ENCODE measurements at regions not wholly inside any gene's neighbourhood (a gene's known extent, or its start where the extent isn't known, plus 50 kb on each side); places are given as distances from the start of the nearest gene placed in this dataset.

DNA sequence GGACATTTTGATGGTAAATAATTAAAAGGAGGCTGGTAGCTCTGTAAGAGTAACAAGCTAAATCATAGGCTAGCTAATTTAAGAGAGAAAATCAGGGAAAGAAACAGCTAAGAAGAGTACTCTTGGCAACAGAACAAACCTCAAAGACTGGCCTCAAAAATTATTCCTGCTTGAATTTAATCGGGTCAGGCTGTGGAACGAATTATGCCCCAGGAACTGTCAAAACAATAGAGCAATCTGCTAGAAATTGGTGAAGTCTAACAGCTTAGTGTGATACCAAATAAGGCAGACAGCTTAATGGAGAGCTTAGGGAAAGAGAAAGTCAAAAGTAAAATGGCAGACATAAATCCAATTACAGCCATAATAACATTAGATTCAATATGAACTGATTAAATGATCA is 215.7 kb downstream of the MREG start:
- POLR2A ChIA-PET, result interaction anchor here (0.6 kb wide), 1 partner anchor 139 kb away, joined by 3 read pairs; no protein-coding TSS in a partner anchor
- DNase-seq (ENCODE audit: low spot score) (no peak), ATAC-seq (no peak)
- TF ChIP-seq, protein P1, sequence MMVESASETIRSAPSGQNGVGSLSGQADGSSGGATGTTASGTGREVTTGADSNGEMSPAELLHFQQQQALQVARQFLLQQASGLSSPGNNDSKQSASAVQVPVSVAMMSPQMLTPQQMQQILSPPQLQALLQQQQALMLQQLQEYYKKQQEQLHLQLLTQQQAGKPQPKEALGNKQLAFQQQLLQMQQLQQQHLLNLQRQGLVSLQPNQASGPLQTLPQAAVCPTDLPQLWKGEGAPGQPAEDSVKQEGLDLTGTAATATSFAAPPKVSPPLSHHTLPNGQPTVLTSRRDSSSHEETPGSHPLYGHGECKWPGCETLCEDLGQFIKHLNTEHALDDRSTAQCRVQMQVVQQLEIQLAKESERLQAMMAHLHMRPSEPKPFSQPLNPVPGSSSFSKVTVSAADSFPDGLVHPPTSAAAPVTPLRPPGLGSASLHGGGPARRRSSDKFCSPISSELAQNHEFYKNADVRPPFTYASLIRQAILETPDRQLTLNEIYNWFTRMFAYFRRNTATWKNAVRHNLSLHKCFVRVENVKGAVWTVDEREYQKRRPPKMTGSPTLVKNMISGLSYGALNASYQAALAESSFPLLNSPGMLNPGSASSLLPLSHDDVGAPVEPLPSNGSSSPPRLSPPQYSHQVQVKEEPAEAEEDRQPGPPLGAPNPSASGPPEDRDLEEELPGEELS (CRISPR knock-in tag; IDR thresholded peaks at IDR 0.05), result no peak
- no peak for TF ChIP-seq TP53 (CRISPR knock-in tag; IDR thresholded peaks at IDR 0.05)
- TF ChIP-seq ATF3 (CRISPR knock-in tag; conservative IDR thresholded peaks at IDR 0.05), result no peak
- TF ChIP-seq, protein P2, sequence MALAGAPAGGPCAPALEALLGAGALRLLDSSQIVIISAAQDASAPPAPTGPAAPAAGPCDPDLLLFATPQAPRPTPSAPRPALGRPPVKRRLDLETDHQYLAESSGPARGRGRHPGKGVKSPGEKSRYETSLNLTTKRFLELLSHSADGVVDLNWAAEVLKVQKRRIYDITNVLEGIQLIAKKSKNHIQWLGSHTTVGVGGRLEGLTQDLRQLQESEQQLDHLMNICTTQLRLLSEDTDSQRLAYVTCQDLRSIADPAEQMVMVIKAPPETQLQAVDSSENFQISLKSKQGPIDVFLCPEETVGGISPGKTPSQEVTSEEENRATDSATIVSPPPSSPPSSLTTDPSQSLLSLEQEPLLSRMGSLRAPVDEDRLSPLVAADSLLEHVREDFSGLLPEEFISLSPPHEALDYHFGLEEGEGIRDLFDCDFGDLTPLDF (CRISPR knock-in tag; IDR thresholded peaks at IDR 0.05), result no peak
- TF ChIP-seq ELF4 (CRISPR knock-in tag; IDR thresholded peaks at IDR 0.05; ENCODE audit: low read depth), result no peak
- TF ChIP-seq NFE2L1 (CRISPR knock-in tag; IDR thresholded peaks at IDR 0.05), result no peak
- TF ChIP-seq JUN (CRISPR knock-in tag; IDR thresholded peaks at IDR 0.05), result no peak
- TF ChIP-seq, protein P3, sequence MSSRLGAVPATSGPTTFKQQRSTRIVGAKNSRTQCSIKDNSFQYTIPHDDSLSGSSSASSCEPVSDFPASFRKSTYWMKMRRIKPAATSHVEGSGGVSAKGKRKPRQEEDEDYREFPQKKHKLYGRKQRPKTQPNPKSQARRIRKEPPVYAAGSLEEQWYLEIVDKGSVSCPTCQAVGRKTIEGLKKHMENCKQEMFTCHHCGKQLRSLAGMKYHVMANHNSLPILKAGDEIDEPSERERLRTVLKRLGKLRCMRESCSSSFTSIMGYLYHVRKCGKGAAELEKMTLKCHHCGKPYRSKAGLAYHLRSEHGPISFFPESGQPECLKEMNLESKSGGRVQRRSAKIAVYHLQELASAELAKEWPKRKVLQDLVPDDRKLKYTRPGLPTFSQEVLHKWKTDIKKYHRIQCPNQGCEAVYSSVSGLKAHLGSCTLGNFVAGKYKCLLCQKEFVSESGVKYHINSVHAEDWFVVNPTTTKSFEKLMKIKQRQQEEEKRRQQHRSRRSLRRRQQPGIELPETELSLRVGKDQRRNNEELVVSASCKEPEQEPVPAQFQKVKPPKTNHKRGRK (CRISPR knock-in tag; IDR thresholded peaks at IDR 0.05; ENCODE audit: borderline replicate concordance), result no peak
- no peak for TF ChIP-seq FOXJ3 (CRISPR knock-in tag; IDR thresholded peaks at IDR 0.05; ENCODE audit: borderline replicate concordance)
- no peak for TF ChIP-seq ARID4B (CRISPR knock-in tag; IDR thresholded peaks at IDR 0.05; ENCODE audit: borderline replicate concordance)
- no peak for TF ChIP-seq HMGA2 (CRISPR knock-in tag; IDR thresholded peaks at IDR 0.05)
- TF ChIP-seq ESRRA (CRISPR knock-in tag; IDR thresholded peaks at IDR 0.05; ENCODE audit: borderline replicate concordance), result no peak
- TF ChIP-seq, protein P4, sequence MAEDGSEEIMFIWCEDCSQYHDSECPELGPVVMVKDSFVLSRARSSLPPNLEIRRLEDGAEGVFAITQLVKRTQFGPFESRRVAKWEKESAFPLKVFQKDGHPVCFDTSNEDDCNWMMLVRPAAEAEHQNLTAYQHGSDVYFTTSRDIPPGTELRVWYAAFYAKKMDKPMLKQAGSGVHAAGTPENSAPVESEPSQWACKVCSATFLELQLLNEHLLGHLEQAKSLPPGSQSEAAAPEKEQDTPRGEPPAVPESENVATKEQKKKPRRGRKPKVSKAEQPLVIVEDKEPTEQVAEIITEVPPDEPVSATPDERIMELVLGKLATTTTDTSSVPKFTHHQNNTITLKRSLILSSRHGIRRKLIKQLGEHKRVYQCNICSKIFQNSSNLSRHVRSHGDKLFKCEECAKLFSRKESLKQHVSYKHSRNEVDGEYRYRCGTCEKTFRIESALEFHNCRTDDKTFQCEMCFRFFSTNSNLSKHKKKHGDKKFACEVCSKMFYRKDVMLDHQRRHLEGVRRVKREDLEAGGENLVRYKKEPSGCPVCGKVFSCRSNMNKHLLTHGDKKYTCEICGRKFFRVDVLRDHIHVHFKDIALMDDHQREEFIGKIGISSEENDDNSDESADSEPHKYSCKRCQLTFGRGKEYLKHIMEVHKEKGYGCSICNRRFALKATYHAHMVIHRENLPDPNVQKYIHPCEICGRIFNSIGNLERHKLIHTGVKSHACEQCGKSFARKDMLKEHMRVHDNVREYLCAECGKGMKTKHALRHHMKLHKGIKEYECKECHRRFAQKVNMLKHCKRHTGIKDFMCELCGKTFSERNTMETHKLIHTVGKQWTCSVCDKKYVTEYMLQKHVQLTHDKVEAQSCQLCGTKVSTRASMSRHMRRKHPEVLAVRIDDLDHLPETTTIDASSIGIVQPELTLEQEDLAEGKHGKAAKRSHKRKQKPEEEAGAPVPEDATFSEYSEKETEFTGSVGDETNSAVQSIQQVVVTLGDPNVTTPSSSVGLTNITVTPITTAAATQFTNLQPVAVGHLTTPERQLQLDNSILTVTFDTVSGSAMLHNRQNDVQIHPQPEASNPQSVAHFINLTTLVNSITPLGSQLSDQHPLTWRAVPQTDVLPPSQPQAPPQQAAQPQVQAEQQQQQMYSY (CRISPR knock-in tag; IDR thresholded peaks at IDR 0.05), result no peak
- no peak for TF ChIP-seq FOXP1 (CRISPR knock-in tag; IDR thresholded peaks at IDR 0.05; ENCODE audit: borderline replicate concordance)
- no peak for TF ChIP-seq ZBTB21 (CRISPR knock-in tag; IDR thresholded peaks at IDR 0.05; ENCODE audit: borderline replicate concordance)
- TF ChIP-seq, protein P5, sequence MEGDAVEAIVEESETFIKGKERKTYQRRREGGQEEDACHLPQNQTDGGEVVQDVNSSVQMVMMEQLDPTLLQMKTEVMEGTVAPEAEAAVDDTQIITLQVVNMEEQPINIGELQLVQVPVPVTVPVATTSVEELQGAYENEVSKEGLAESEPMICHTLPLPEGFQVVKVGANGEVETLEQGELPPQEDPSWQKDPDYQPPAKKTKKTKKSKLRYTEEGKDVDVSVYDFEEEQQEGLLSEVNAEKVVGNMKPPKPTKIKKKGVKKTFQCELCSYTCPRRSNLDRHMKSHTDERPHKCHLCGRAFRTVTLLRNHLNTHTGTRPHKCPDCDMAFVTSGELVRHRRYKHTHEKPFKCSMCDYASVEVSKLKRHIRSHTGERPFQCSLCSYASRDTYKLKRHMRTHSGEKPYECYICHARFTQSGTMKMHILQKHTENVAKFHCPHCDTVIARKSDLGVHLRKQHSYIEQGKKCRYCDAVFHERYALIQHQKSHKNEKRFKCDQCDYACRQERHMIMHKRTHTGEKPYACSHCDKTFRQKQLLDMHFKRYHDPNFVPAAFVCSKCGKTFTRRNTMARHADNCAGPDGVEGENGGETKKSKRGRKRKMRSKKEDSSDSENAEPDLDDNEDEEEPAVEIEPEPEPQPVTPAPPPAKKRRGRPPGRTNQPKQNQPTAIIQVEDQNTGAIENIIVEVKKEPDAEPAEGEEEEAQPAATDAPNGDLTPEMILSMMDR (IDR thresholded peaks at IDR 0.05), result no peak
- TF ChIP-seq, protein P6, sequence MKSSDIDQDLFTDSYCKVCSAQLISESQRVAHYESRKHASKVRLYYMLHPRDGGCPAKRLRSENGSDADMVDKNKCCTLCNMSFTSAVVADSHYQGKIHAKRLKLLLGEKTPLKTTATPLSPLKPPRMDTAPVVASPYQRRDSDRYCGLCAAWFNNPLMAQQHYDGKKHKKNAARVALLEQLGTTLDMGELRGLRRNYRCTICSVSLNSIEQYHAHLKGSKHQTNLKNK (CRISPR knock-in tag; IDR thresholded peaks at IDR 0.05), result no peak
- TF ChIP-seq GTF2I (CRISPR knock-in tag; conservative IDR thresholded peaks at IDR 0.05), result no peak
- TF ChIP-seq, protein P7, sequence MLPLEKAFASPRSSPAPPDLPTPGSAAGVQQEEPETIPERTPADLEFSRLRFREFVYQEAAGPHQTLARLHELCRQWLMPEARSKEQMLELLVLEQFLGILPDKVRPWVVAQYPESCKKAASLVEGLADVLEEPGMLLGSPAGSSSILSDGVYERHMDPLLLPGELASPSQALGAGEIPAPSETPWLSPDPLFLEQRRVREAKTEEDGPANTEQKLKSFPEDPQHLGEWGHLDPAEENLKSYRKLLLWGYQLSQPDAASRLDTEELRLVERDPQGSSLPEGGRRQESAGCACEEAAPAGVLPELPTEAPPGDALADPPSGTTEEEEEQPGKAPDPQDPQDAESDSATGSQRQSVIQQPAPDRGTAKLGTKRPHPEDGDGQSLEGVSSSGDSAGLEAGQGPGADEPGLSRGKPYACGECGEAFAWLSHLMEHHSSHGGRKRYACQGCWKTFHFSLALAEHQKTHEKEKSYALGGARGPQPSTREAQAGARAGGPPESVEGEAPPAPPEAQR (CRISPR knock-in tag; IDR thresholded peaks at IDR 0.05), result no peak
- TF ChIP-seq, protein P8, sequence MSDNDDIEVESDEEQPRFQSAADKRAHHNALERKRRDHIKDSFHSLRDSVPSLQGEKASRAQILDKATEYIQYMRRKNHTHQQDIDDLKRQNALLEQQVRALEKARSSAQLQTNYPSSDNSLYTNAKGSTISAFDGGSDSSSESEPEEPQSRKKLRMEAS (CRISPR knock-in tag; IDR thresholded peaks at IDR 0.05), result no peak
- CTCF ChIA-PET, result interaction anchor here (1.0 to 4.8 kb wide), 4 partner anchors 30 to 133 kb away, joined by 3 to 54 read pairs (median 6); no protein-coding TSS in a partner anchor
- H3K27me3 Mint-ChIP-seq (ENCODE audit: low read depth), result no peaks in the 10 kb centered on the region
- peaks cover 4% of the 10 kb centered on the region; the same call in 1 of the 2 replicates for H3K9me3 Mint-ChIP-seq
- no peak overlapping the region for H3K27ac Mint-ChIP-seq
- H3K36me3 Mint-ChIP-seq, result no peaks in the 10 kb centered on the region
- peaks cover 34% of the 10 kb centered on the region for H3K4me1 Mint-ChIP-seq
- H3K4me3 Mint-ChIP-seq, result no peak overlapping the region
